OCI-LY7 (cell line): ENCODE measurements at regions not wholly inside any gene's neighbourhood (a gene's known extent, or its start where the extent isn't known, plus 50 kb on each side); places are given as distances from the start of the nearest gene placed in this dataset.
"Not testable (repeated sequence)": the region's sequence is repeated elsewhere in the genome, so short reads cannot be mapped to it uniquely, and the experiment has no call there.

Source experiments
- BruUV-seq: library from RNA; stranded (reverse); fragments of 400-500 nt; replicated peaks from 2 replicates; lab custom pipeline; 2021; lab: Mats Ljungman, UMichigan
- CTCF ChIA-PET: fragments of 300-600 bp; sonication (Branson Sonifier 250); formaldehyde crosslinking; loops from one replicate; lab custom pipeline; 2022; ENCODE audit warnings: antibody characterized with exemption; ENCODE audit not compliant: unreplicated experiment; lab: Charles Lee
- POLR2A ChIA-PET: fragments of 300-600 bp; sonication (Branson Sonifier 250); formaldehyde crosslinking; loops from one replicate; lab custom pipeline; 2022; ENCODE audit warnings: antibody characterized with exemption; lab: Charles Lee
- DNase-seq: peaks from one replicate; pipeline ENCODE4 v3.0.0-alpha.2; 2015; ENCODE audit warnings: low spot score
- H2AFZ ChIP-seq: fragments of 200-600 bp; sonication (generic), shearing (Covaris generic); 2 replicates; pipeline ENCODE4 v1.6.1; 2014; ENCODE audit warnings: mild to moderate bottlenecking, antibody characterized with exemption, low read length, moderate library complexity
- H3K27ac ChIP-seq: fragments of 200-600 bp; sonication (generic); 2 replicates; pipeline ENCODE4 v1.5.1; 2014; ENCODE audit warnings: mixed run types, low read depth, mild to moderate bottlenecking, moderate library complexity, low read length, inconsistent platforms; ENCODE audit not compliant: poor library complexity, severe bottlenecking
- H3K36me3 ChIP-seq: fragments of 200-600 bp; sonication (generic); 2 replicates; pipeline ENCODE4 v1.6.1; 2014; ENCODE audit warnings: mild to moderate bottlenecking, antibody characterized with exemption, low read length, moderate library complexity, mixed read lengths; ENCODE audit not compliant: insufficient read depth
- H3K4me1 ChIP-seq: fragments of 200-600 bp; sonication (generic); 2 replicates; pipeline ENCODE4 v1.5.1; 2014; ENCODE audit warnings: mild to moderate bottlenecking, low read length; ENCODE audit not compliant: insufficient read depth, poor library complexity, severe bottlenecking
- H3K4me2 ChIP-seq: fragments of 200-600 bp; sonication (generic); 2 replicates; pipeline ENCODE4 v1.6.1; 2014; ENCODE audit warnings: mild to moderate bottlenecking, low read length
- H3K4me3 ChIP-seq: fragments of 200-600 bp; sonication (generic); 2 replicates; pipeline ENCODE4 v1.5.1; 2014; ENCODE audit warnings: mild to moderate bottlenecking, low read depth, low read length; ENCODE audit not compliant: poor library complexity, severe bottlenecking
- H3K79me2 ChIP-seq: fragments of 200-600 bp; sonication (generic); 2 replicates; pipeline ENCODE4 v1.6.1; 2016; ENCODE audit warnings: low read depth, mild to moderate bottlenecking, low read length, moderate library complexity, mixed read lengths; ENCODE audit not compliant: insufficient read depth
- H3K9me2 ChIP-seq: fragments of 200-600 bp; sonication (generic); 2 replicates; pipeline ENCODE4 v1.6.1; 2016; ENCODE audit warnings: mild to moderate bottlenecking, low read length, mixed read lengths; ENCODE audit not compliant: insufficient read depth
- H3K9me3 ChIP-seq: fragments of 200-600 bp; sonication (generic); 2 replicates; pipeline ENCODE4 v1.6.1; 2014; ENCODE audit warnings: mild to moderate bottlenecking, mixed run types, low read length, mixed read lengths
- H4K20me1 ChIP-seq: fragments of 200-600 bp; sonication (generic); 2 replicates; pipeline ENCODE4 v1.6.1; 2014; ENCODE audit warnings: mild to moderate bottlenecking, antibody characterized with exemption, low read length, moderate library complexity, mixed read lengths; ENCODE audit not compliant: insufficient read depth
- CTCF ChIP-seq: fragments of 200-600 bp; sonication (generic); conservative IDR thresholded peaks from 2 replicates; pipeline ENCODE4 v1.5.1; 2014; ENCODE audit warnings: mild to moderate bottlenecking, antibody characterized with exemption, low read length, moderate library complexity, mixed read lengths
- EZH2phosphoT487 ChIP-seq: fragments of 200-600 bp; sonication (generic); IDR thresholded peaks from 2 replicates; pipeline ENCODE4 v1.6.1; 2018; ENCODE audit warnings: low read depth, borderline replicate concordance, mild to moderate bottlenecking, mixed run types, antibody characterized with exemption, low read length, moderate library complexity, mixed read lengths
- intact Hi-C: fragments of 100-400 bp; cut with micrococcal nuclease; formaldehyde crosslinking; loops from one replicate; pipeline ENCODE4 v1.10.0; 2022; ENCODE audit not compliant: unreplicated experiment

GRCh38 chr22:22791438-22792181 is 96.0 kb upstream of the IGLL5 start:
- no peak overlapping the region for H3K27ac ChIP-seq
- no peak overlapping the region for H3K4me3 ChIP-seq
- CTCF ChIA-PET: no interaction called here
- H3K4me1 ChIP-seq: no peaks in the 10 kb centered on the region
- no peaks in the 10 kb centered on the region for H3K79me2 ChIP-seq
- no peaks in the 10 kb centered on the region for H4K20me1 ChIP-seq
- no peaks in the 10 kb centered on the region for H3K36me3 ChIP-seq
- no TSS peak for BruUV-seq
- intact Hi-C loops: no loop called here
- H3K9me2 ChIP-seq: no peaks in the 10 kb centered on the region
- no peak for DNase-seq
- H3K9me3 ChIP-seq: no peaks in the 10 kb centered on the region
- POLR2A ChIA-PET: interaction anchor here (0.7 kb wide), 1 partner anchor 46 kb away, joined by 3 read pairs; no protein-coding TSS in a partner anchor
- no peak overlapping the region for H2AFZ ChIP-seq
- no peak overlapping the region for H3K4me2 ChIP-seq
- no peak for TF ChIP-seq EZH2phosphoT487
- TF ChIP-seq CTCF: no peak

- BruUV-seq, CTCF ChIA-PET, H2AFZ ChIP-seq, H3K79me2 ChIP-seq, H3K4me2 ChIP-seq, H3K36me3 ChIP-seq, intact Hi-C loops, H3K4me3 ChIP-seq, H3K9me2 ChIP-seq, H3K9me3 ChIP-seq, H4K20me1 ChIP-seq, H3K27ac ChIP-seq, H3K4me1 ChIP-seq, DNase-seq: not testable (repeated sequence)
- POLR2A ChIA-PET: interaction anchor here (0.6 kb wide), 1 partner anchor 45 kb away, joined by 4 read pairs; no protein-coding TSS in a partner anchor
These were observed 95.3 kb upstream of the IGLL5 start for GRCh38 chr22:22792205-22792786.

GRCh38 chr22:22795639-22796038 is 92.0 kb upstream of the IGLL5 start:
- intact Hi-C loops, H3K4me2 ChIP-seq, DNase-seq, H3K27ac ChIP-seq, H3K9me2 ChIP-seq, H2AFZ ChIP-seq, CTCF ChIA-PET, H3K36me3 ChIP-seq, POLR2A ChIA-PET, H3K4me3 ChIP-seq, BruUV-seq, H3K9me3 ChIP-seq, H3K79me2 ChIP-seq, H4K20me1 ChIP-seq: not testable (repeated sequence)
- H3K4me1 ChIP-seq: peaks cover 12% of the 10 kb centered on the region
